ENCODE measurements at regions not wholly inside any gene's neighbourhood (a gene's known extent, or its start where the extent isn't known, plus 50 kb on each side); places are given as distances from the start of the nearest gene placed in this dataset.
"Not testable (repeated sequence)": the region's sequence is repeated elsewhere in the genome, so short reads cannot be mapped to it uniquely, and the experiment has no call there.

- Histone ChIP-seq H3K9me3 (no peaks in the 10 kb centered on the region), H3K4me3 (no peak overlapping the region), H3K36me3 (no peaks in the 10 kb centered on the region), H3K27ac (no peak overlapping the region), H3K27me3 (replicated peaks; ENCODE audit: insufficient read depth) (no peaks in the 10 kb centered on the region), H3K4me1 (replicated peaks) (no peaks in the 10 kb centered on the region)
- TF ChIP-seq, protein P1, sequence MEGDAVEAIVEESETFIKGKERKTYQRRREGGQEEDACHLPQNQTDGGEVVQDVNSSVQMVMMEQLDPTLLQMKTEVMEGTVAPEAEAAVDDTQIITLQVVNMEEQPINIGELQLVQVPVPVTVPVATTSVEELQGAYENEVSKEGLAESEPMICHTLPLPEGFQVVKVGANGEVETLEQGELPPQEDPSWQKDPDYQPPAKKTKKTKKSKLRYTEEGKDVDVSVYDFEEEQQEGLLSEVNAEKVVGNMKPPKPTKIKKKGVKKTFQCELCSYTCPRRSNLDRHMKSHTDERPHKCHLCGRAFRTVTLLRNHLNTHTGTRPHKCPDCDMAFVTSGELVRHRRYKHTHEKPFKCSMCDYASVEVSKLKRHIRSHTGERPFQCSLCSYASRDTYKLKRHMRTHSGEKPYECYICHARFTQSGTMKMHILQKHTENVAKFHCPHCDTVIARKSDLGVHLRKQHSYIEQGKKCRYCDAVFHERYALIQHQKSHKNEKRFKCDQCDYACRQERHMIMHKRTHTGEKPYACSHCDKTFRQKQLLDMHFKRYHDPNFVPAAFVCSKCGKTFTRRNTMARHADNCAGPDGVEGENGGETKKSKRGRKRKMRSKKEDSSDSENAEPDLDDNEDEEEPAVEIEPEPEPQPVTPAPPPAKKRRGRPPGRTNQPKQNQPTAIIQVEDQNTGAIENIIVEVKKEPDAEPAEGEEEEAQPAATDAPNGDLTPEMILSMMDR (IDR thresholded peaks at IDR 0.05), result no peak
- no peak for TF ChIP-seq POLR2AphosphoS5 (IDR thresholded peaks at IDR 0.05)
- TF ChIP-seq POLR2A (IDR thresholded peaks at IDR 0.05), result no peak
- 64% methylated on average over 2 of the region's 2 CpGs for WGBS
- no peak for DNase-seq (ENCODE audit: low spot score)
- intact Hi-C loops (cut with DNase I), result no loop called here
Observed at GRCh38 chr1:121558514-121558913, 373.7 kb downstream of the SRGAP2C start.

- TF ChIP-seq POLR2AphosphoS5 (IDR thresholded peaks at IDR 0.05) (no peak), POLR2A (IDR thresholded peaks at IDR 0.05) (no peak)
- TF ChIP-seq, protein P1 (IDR thresholded peaks at IDR 0.05), result no peak
- intact Hi-C loops (cut with DNase I), result no loop called here
- Histone ChIP-seq H3K27me3 (replicated peaks; ENCODE audit: insufficient read depth) (no peaks in the 10 kb centered on the region), H3K9me3 (no peaks in the 10 kb centered on the region), H3K4me3 (no peak overlapping the region), H3K36me3 (no peaks in the 10 kb centered on the region), H3K4me1 (replicated peaks) (no peaks in the 10 kb centered on the region), H3K27ac (no peak overlapping the region)
- WGBS, result 31% methylated on average over 4 of the region's 4 CpGs
- no peak for DNase-seq (ENCODE audit: low spot score)
Observed at GRCh38 chr1:121566346-121566745, 381.6 kb downstream of the SRGAP2C start.

- H3K4me3 ChIP-seq, result no peak overlapping the region
- WGBS, result 70% methylated on average over 1 of the region's 1 CpG
- H3K27ac ChIP-seq, result no peak overlapping the region
- H3K9me3 ChIP-seq, result no peaks in the 10 kb centered on the region
- H3K36me3 ChIP-seq, result no peaks in the 10 kb centered on the region
- DNase-seq (ENCODE audit: low spot score), result no peak
- TF ChIP-seq, protein P1 (IDR thresholded peaks at IDR 0.05), result no peak
- TF ChIP-seq POLR2A (IDR thresholded peaks at IDR 0.05) (no peak), POLR2AphosphoS5 (IDR thresholded peaks at IDR 0.05) (no peak)
- intact Hi-C loops (cut with DNase I), result no loop called here
- no peaks in the 10 kb centered on the region for H3K4me1 ChIP-seq (replicated peaks)
- no peaks in the 10 kb centered on the region for H3K27me3 ChIP-seq (replicated peaks; ENCODE audit: insufficient read depth)
Observed at GRCh38 chr1:121569428-121569827, 384.7 kb downstream of the SRGAP2C start.

- H3K9me3 ChIP-seq; H3K4me1 ChIP-seq (replicated peaks); intact Hi-C loops (cut with DNase I); DNase-seq (ENCODE audit: low spot score); H3K27me3 ChIP-seq (replicated peaks; ENCODE audit: insufficient read depth); H3K4me3 ChIP-seq; H3K27ac ChIP-seq; H3K36me3 ChIP-seq: not testable (repeated sequence)
- 96% methylated on average over 11 of the region's 11 CpGs for WGBS
Observed at GRCh38 chr1:121573881-121574504, 389.2 kb downstream of the SRGAP2C start.

DNA sequence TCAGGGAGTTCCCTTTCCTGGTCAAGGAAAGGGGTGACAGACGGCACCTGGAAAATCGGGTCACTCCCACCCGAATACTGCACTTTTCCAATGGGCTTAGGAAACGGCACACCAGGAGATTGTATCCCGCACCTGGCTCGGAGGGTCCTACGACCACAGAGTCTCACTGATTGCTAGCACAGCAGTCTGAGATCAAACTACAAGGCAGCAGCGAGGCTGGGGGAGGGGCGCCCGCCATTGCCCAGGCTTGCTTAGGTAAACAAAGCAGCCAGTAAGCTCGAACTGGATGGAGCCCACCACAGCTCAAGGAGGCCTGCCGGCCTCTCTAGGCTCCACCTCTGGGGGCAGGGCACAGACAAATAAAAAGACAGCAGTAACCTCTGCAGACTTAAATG lies 389.7 kb downstream of the SRGAP2C start:
- not testable (repeated sequence) for H3K9me3 ChIP-seq, H3K4me3 ChIP-seq
- WGBS, result 87% methylated on average over 12 of the region's 12 CpGs

DNA sequence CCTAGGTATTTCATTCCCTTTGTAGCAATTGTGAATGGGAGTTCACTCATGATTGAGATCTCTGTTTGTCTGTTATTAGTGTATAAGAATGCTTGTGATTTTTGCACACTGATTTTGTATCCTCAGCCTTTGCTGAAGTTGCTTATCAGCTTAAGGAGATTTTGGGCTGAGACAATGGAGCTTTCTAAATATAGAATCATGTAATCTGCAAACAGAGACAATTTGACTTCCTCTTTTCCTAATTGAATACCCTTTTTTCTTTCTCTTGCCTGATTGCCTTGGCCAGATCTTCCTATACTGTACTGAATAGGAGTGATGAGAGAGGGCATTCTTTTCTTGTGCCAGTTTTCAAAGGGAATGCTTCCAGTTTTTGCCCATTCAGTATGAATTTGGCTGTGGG lies 398.1 kb downstream of the SRGAP2C start:
- DNase-seq (ENCODE audit: low spot score); H3K36me3 ChIP-seq; H3K4me1 ChIP-seq (replicated peaks); H3K9me3 ChIP-seq; H3K4me3 ChIP-seq; H3K27me3 ChIP-seq (replicated peaks; ENCODE audit: insufficient read depth); H3K27ac ChIP-seq; intact Hi-C loops (cut with DNase I): not testable (repeated sequence)

More for the DNA sequence above, 389.7 kb downstream of the SRGAP2C start:
- H3K27ac ChIP-seq; H3K36me3 ChIP-seq; H3K4me1 ChIP-seq (replicated peaks); intact Hi-C loops (cut with DNase I); DNase-seq (ENCODE audit: low spot score); H3K27me3 ChIP-seq (replicated peaks; ENCODE audit: insufficient read depth): not testable (repeated sequence)

Data from prostate gland (tissue), 2 donors.